Activated naive CD4-positive, alpha-beta T cell treated with Interleukin-2 at 50 U/mL for 16 hours (primary cell): ENCODE measurements at regions not wholly inside any gene's neighbourhood (a gene's known extent, or its start where the extent isn't known, plus 50 kb on each side); places are given as distances from the start of the nearest gene placed in this dataset.

Experiments
- DNase-seq: peaks from one replicate; pipeline ENCODE4 v3.0.0-alpha.2; 2020

DNA sequence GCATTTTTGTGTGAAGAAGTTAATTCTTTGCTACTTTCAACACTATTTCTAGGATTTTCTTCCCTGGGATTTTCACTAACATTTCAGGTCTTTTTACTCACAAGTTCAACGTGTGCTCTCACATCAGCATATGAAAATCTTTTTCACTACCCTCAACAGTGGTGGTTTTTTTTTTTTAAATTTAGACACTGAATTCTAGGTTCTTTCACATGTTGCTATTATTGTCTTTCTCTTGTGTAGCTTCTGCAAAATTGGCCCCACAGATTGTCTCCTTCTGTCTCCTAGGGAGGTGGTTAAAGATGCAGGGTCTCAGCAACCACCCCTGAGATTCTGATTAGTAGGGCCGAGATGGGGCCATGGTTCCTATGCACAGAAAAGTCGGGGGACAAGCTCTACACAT is 165.0 kb upstream of the GPR26 start:
- no peak for DNase-seq

DNA sequence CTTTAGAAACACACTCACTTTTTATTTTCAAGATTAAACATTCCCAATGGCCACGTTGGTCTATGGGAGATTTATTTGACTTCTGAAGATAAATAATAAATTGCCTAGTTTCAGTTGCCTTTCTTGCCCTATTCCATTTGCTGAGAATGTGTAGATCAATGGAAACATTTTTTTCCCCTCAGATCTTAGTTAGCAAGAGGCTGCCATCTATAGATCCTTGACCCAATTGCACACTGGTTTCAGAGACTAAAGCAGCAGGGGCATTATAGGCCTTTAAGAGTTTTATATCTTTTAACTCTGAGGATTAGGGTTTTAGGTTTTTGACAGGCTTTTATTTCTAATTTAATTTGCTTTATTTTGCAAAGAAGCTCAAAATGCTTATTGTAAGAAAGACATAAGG is 163.2 kb upstream of the GPR26 start:
- no peak for DNase-seq

DNA sequence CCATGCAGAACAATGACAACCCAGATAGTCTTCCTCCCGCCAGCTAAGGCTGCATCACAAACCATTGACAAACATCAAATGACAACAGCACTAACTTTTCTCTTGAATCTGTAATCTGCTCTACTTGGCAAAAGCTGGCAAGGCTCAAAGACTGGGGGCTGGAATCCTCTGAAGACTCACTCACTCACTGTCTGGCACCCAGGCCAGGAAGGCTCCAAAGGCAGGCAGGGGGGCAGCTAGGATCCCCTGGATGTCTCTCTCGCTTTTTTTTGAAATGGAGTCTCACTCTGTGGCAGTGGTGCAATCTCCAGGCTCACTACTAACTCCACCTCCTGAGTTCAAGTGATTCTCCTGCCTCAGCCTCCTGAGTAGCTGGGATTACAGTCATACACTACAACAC is 159.7 kb upstream of the GPR26 start:
- no peak for DNase-seq

DNA sequence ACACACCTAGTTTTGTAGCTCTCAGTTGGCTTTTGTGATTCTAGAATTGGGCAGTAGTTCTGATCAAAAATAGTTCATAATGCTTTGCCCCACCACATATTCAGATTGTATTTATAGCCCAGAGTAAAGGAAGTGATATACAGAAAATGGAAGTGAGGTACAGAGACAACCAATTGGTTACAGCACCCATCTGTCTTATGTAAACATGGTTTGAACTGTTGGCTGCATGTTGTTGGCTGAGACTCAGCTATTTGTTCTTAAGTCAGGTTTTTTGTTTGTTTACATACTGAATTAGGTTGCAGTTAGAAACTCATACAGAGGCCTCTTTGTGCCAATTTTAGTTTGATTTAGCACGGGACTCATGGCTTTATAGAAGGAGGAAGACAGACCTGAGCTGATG is 158.9 kb upstream of the GPR26 start:
- no peak for DNase-seq

GRCh38 chr10:123509338-123509737 is 156.8 kb upstream of the GPR26 start:
- DNase-seq = no peak

DNA sequence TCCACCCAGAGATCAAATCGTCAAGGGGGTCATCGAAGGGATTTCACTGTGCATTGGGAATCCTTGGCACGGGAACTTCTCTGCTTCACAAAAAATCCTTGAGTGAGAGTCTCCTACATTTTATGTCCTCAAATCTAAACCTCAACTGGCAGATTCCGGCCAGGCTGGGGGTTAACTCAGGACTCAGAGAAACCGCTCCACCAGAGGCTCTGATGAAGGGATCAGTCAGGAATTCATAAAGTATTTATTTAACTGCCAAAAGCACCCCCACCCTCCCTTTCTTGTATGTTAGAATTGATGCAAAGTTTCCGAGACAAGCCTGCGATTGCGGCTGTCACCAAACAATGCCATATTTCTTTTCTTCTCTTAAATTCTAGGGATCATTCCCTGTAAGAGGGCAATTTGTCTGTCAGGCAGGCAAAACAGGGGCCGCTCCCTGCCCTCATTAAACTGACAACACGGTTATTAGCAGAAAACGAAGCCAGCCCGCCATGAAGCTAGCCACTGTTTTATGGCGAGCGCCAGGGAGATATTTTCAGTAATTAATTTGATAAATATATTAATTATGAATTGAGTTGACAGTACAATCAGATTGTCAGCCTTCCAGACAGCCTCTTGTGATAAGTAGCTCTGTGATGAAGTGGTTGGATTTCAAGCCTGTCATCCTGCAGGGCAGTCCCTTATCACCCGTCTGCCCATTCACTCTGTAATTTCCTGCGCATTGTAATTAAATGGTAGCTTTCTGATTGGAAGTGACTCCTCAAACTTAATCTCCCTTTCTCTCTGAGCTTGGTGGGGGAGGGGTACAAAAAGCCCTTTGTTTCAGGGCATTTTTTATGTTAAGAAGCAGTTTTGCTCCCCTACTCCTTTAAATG is 153.0 kb upstream of the GPR26 start:
- DNase-seq = no peak

- no peak for DNase-seq
Measured at GRCh38 chr10:123513870-123514269, 152.3 kb upstream of the GPR26 start.

DNA sequence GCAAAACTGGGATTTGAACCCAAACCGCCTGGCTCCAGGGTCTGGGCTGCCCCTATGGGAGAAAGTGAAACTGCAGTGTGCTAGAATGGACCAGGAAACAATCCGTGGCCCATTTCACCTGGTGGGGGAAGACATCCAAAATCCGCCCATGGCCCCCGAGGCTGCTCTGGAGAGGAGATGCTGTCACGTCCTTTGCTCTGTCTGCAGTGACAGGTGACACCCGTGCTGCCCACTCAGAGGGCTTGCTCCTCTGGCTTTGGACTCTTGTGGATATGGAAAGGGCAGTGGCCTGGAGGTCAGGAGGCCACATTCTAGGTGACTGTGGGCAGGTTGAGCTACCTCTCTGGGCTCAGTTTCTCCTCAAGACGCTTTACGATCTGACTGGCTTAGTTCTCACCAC is 151.2 kb upstream of the GPR26 start:
- no peak for DNase-seq

DNA sequence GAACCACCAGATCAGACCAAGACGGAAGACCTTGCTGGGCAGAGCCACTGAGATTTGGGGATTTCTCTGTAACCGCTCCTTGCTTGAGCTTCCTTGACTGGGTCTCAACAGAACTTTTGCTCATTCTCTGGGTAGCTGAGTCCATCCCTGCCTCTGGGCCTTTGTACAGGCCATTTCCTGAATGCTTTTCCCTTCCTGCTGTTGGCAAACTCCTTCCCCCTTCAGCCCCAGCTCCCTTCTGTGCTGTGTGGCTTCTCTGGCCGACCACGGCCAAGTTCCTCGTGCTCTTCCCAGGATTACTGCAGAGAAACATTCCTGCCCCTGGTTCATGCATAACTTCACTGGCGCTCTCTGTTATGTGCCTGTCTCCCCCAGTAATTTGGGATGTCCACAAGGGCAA is 150.5 kb upstream of the GPR26 start:
- DNase-seq = no peak

GRCh38 chr10:123516291-123516690 is 149.9 kb upstream of the GPR26 start:
- DNase-seq = no peak

GRCh38 chr10:123517426-123517825 is 148.7 kb upstream of the GPR26 start:
- no peak for DNase-seq

DNA sequence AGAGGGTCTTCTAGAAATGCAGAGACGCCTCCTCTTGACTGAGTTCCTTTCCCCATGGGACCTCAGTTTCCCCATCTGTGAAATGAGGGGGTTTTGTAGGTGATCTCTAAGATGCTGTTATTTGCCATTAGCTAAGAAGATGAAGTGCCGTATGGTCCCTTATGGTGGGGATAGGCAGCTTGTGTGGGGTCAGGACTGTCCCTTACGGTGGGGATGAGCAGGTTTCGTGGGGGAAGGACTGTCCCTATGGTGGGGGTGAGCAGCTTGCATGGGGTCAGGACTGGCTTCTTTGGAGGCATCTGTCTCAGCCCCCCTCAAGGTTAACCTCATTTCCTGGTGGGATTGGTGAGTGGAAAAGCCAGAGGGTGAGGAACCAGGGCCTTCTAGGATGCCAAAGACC is 148.3 kb upstream of the GPR26 start:
- DNase-seq = no peak

GRCh38 chr10:123518765-123519164 is 147.4 kb upstream of the GPR26 start:
- DNase-seq = no peak

DNA sequence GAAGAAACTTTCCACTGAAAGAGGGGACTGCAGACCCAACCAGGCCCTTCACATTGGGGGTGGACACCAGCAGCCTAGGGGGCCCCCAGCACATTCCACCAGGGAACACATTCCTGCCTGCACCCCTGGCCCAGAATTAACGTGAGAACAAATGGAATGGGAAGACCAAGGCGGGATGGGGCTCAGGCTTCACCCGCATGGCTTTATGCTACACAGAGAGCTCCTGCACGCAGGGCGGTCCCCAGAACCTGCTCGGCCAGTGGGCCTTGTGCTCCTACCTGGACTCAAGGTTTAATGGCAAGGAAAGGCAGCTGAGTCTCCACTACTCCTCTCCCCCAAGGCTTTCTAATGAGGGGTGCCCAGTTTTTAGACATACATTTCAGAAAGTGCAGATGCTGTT is 146.3 kb upstream of the GPR26 start:
- DNase-seq = no peak

- DNase-seq = no peak
Measured at GRCh38 chr10:123521076-123521475, 145.1 kb upstream of the GPR26 start.

DNA sequence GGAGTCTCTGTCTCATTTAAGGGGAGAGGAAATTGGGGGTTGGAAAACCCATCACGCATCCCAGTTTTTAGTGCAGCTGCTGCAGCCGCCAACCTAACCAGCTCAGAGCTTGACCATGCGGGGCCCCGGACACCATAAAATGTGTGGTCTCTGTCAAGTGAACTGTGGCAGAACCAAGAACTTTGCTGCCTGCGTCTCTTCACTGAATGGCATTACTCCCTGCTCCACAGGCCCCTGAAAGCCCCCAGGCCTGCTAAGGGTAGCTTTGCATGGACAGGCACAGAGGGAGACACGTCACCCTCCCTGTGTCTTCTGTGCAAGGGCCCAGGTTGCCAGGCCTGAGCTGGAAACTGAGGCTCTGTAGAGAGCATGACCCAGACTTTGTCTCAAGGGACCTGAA is 144.6 kb upstream of the GPR26 start:
- no peak for DNase-seq

- DNase-seq = no peak
Measured at GRCh38 chr10:123522702-123523312, 143.3 kb upstream of the GPR26 start.

DNA sequence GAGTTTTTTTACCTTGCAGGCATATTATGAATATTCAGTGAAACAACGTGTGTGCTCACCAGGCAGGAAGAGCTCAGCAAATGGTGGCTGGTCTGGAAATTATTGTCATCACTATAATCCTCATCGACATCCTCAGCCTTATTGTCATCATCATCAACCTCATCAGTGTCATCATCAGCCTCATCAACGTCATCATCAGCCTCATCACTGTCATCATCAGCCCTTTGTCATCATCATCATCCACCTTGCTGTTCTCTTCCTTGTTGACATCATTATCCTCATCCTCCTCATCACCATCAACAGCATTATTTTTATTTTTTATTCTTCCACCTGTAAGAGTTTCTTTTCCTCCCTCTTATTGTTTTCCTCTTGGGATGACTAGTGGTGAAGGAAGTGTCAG is 142.3 kb upstream of the GPR26 start:
- no peak for DNase-seq

DNA sequence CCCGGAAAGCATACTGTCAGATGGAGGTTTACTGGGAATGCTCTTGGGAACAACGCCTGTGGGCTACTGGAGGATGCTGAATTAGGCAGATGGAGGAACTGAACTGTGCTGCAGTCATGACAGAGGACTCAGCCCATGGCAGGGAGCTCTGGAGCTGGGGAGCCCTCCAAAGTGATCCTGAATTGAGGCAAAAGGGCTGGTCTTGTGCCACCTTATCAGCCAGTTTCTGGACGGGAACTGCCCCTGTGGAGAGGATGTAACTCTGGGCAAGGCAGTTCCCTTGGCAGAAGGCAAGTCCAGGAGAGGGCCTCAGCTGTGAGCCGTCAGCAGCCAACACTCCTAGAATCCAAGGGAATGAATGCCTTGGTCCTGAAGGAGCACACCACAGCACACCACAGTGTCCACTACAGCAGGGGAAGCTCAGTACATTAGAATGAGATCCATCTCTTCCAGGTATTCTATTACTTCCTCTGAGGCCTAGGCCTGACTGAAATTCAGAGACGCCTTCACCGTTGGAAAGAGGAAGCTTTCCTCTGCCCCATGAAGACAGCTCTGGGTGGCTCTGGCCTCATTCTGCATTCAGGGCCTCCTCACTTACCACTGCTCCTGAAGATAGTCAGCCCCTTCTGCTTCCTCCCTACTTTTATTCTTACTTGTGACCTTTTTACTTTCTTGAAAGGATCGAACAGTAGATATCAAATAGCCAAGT is 139.6 kb upstream of the GPR26 start:
- no peak for DNase-seq

DNA sequence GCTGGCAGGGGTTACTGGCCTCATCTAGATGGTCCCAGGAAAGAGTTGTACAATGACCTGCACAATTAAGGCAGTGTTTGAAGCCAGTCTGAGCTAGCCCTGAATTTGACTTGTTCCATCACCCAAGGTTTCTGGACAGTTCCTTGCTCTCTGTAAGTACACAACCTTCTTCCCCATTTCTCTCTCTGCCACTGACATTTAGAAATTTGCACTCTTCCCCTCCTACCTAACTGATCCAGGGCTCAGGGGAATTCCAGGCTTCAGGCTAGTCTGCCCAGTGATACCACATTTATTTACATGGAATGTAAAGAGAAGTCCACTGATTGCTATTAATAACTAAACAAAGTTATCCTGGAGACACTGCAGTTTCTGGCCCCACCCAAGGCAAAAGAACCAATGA is 139.0 kb upstream of the GPR26 start:
- DNase-seq = no peak

- DNase-seq = no peak
Measured at GRCh38 chr10:123529146-123529760, 136.9 kb upstream of the GPR26 start.

GRCh38 chr10:123530166-123530870 is 135.8 kb upstream of the GPR26 start:
- no peak for DNase-seq

DNA sequence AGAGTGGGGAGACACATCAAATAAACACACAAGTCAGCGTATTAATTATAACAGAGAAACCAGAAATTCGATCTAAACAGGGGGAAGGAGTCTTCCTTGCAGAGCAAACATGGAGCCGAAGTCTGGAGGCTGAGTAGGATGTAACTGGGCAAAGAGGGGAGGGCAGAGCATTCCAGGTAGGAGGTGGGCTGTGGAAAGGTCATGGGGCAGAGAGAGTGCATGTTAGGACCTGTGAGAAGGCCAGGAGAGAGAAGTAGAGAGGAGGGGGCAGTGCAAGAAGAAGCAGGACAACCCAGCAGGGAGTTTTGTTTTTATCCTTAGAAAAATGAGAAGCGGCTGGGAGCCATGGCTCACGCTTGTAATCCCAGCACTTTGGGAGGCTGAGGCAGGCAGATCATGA is 130.8 kb upstream of the GPR26 start:
- no peak for DNase-seq
